ENCODE measurements at regions not wholly inside any gene's neighbourhood (a gene's known extent, or its start where the extent isn't known, plus 50 kb on each side); places are given as distances from the start of the nearest gene placed in this dataset.

DNA sequence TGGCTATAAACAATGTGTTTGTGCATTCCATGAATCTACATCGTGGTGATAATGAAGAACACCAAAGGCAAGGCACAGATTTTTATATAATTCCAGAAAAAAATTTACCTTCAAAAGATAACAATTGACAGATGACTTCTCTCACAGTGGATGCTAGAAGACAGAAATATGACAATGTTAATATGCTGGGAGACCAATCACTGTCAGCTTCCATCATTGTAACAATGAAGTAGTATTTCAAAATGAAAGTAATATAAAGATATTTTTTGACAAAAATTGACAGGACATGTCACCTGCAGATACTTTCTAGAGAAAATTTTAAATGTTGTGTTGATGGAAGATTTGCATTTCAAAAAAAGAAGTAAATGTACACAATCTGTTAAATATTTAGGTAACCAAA lies 1925.9 kb upstream of the LRRTM1 start:
- DNase-seq (ENCODE audit: low spot score) = no peak
- in situ Hi-C loops (cut with MboI; ENCODE audit: low pct_unique_long_range_greater_than_20kb, low sequenced_read_pairs, unreplicated experiment) = no loop called here

DNA sequence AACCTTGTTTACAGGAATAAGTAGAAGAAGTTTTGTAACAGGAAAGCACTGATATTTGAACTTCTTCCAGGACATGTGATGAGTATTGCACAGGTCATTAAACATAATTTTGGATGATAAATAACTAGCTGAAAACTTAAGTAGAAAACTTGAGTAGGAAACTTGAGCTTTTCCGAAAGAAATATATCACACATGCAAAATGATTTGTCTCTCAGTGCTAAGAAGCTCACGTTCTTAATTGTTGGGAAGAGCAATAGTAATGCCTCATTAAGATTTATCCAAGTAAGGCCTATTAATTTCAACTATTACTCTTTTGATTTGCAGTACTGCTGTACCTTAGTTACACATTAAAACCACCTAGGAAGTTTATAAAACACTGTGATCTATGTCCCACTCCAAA lies 1921.9 kb upstream of the LRRTM1 start:
- no peak for DNase-seq (ENCODE audit: low spot score)
- in situ Hi-C loops (cut with MboI; ENCODE audit: low pct_unique_long_range_greater_than_20kb, low sequenced_read_pairs, unreplicated experiment) = no loop called here
- TF ChIP-seq, protein P1, sequence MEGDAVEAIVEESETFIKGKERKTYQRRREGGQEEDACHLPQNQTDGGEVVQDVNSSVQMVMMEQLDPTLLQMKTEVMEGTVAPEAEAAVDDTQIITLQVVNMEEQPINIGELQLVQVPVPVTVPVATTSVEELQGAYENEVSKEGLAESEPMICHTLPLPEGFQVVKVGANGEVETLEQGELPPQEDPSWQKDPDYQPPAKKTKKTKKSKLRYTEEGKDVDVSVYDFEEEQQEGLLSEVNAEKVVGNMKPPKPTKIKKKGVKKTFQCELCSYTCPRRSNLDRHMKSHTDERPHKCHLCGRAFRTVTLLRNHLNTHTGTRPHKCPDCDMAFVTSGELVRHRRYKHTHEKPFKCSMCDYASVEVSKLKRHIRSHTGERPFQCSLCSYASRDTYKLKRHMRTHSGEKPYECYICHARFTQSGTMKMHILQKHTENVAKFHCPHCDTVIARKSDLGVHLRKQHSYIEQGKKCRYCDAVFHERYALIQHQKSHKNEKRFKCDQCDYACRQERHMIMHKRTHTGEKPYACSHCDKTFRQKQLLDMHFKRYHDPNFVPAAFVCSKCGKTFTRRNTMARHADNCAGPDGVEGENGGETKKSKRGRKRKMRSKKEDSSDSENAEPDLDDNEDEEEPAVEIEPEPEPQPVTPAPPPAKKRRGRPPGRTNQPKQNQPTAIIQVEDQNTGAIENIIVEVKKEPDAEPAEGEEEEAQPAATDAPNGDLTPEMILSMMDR (IDR thresholded peaks at IDR 0.05; ENCODE audit: extremely low read depth, insufficient read depth, missing control alignments) = no peak

More for the DNA sequence above, 1925.9 kb upstream of the LRRTM1 start:
- TF ChIP-seq, protein P1 (IDR thresholded peaks at IDR 0.05; ENCODE audit: extremely low read depth, insufficient read depth, missing control alignments) = no peak

DNA sequence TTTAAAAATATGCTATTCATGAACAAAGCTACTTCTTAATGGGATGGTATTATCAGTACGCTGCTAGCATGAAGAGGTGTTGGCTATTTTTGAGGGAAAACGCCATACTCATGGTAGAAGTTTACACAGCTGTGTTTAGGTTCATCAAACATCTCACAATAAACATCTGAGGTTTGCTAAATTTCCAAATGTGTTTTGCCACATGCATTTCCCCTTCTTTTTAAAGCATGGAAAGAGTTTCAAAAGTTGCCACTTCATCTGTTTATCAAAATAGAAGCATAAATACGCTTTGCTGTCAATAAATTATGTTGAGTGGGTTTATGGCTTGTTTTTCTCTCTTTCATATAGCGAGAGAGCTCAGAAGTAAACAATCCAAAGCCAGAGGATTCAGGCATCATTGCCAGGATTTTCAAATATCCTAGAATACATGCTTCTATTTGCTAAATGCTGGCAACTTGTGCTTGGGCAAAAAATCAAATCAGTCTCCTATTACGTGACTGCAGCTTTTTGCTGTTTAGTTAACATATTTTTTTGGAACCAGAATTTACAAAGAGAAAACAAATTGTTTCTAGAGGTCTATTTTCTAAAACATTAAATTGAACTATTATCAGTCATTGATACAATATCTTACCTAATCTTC lies 1919.9 kb upstream of the LRRTM1 start:
- no peak for DNase-seq (ENCODE audit: low spot score)
- in situ Hi-C loops (cut with MboI; ENCODE audit: low pct_unique_long_range_greater_than_20kb, low sequenced_read_pairs, unreplicated experiment) = no loop called here
- TF ChIP-seq, protein P1 (IDR thresholded peaks at IDR 0.05; ENCODE audit: extremely low read depth, insufficient read depth, missing control alignments) = no peak

DNA sequence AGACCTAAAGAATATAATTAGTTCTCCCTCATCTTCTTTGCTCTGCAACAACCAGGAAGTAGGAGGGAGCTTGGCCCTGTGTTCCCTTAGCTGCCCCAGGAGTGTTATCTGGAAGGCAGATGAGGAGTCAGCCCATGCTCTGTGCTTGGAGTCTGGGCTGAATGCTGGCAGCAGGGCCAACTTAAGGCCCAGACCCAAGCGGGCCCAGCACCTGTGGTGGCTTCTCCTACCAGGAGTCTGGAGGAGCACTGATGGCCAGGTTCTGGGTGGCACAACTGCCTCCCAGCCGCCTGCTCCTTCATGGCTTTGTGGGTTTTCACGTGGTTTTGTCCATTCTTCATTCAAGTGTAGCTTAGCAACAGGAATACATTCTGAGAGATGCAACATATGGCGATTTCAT lies 1910.7 kb upstream of the LRRTM1 start:
- TF ChIP-seq, protein P1 (IDR thresholded peaks at IDR 0.05; ENCODE audit: extremely low read depth, insufficient read depth, missing control alignments) = no peak
- in situ Hi-C loops (cut with MboI; ENCODE audit: low pct_unique_long_range_greater_than_20kb, low sequenced_read_pairs, unreplicated experiment) = no loop called here
- no peak for DNase-seq (ENCODE audit: low spot score)

DNA sequence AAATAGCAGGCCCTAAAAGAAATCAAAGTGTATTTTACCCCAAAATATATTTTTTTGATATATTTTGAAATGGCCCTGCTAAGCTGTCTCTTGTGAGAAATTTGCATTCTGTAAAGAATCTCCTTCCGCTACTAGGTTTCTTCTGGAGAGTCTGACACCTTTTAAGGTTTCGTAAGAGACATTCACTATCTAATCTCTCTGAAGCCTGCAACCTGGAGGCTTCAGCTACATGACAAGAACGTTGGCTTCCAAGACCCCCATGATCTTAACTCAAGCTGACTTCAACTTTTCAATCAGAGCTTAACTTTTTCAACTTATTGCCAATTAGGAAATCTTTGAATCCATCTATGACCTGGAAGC lies 1894.9 kb upstream of the LRRTM1 start:
- DNase-seq (ENCODE audit: low spot score) = no peak
- in situ Hi-C loops (cut with MboI; ENCODE audit: low pct_unique_long_range_greater_than_20kb, low sequenced_read_pairs, unreplicated experiment) = no loop called here

DNA sequence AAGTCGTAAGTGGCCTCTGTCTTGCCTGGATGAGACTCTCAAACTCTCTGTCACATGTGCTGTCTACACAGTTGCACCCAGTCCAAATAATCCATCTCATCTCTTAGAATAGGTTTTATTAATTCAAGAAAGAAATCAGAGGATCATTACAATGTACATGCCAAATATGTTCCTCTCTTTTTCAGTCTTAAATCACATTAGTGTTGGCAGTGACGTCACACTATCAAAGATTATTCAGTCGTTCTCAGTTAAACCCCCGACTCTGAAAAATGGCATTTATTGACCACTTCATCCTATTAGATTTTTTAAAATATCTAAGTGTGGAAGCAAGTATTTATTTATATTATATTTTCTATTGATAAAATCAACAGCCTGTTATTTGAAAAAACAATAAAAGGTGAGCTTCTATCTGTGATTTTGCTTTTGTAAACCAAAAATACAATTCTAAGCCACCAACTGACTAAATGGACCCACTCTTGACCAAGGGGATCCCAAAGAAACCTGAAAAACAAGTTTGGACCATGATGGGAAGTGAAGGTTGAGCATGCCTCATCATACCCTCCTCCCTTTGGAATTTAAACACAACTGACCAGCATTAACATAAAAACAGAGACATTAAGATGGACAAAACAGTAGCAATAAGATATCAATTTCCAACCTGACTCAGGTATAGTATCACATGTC lies 1894.4 kb upstream of the LRRTM1 start:
- no peak for DNase-seq (ENCODE audit: low spot score)
- in situ Hi-C loops (cut with MboI; ENCODE audit: low pct_unique_long_range_greater_than_20kb, low sequenced_read_pairs, unreplicated experiment) = no loop called here
- TF ChIP-seq, protein P1 (IDR thresholded peaks at IDR 0.05; ENCODE audit: extremely low read depth, insufficient read depth, missing control alignments) = no peak

More for the DNA sequence above, 1894.9 kb upstream of the LRRTM1 start:
- TF ChIP-seq, protein P1 (IDR thresholded peaks at IDR 0.05; ENCODE audit: extremely low read depth, insufficient read depth, missing control alignments) = no peak

All from GM13977 (cell line).